VCaP (cell line): ENCODE measurements at regions not wholly inside any gene's neighbourhood (a gene's known extent, or its start where the extent isn't known, plus 50 kb on each side); places are given as distances from the start of the nearest gene placed in this dataset.

Experiments used
- H3K27ac ChIP-seq: fragments of 450-650 bp; 2 replicates; pipeline ENCODE4 v1.5.1; 2017
- CTCF ChIP-seq: fragments of 450-650 bp; conservative IDR thresholded peaks from 2 replicates; pipeline ENCODE4 v1.5.1; 2017; ENCODE audit warnings: mild to moderate bottlenecking, moderate library complexity

- no peak for TF ChIP-seq CTCF
Observed at GRCh38 chr2:223218587-223219178, 166.7 kb downstream of the KCNE4 start.

GRCh38 chr2:223219872-223220657 is 168.1 kb downstream of the KCNE4 start:
- TF ChIP-seq CTCF = no peak
- peak overlapping the region; percentile 88 for H3K27ac ChIP-seq

More at GRCh38 chr2:223218587-223219178, 166.7 kb downstream of the KCNE4 start:
- H3K27ac ChIP-seq = peak overlapping the region; percentile 88

GRCh38 chr2:223220658-223220925 is 168.6 kb downstream of the KCNE4 start:
- TF ChIP-seq CTCF = no peak
- peak overlapping the region; percentile 88 for H3K27ac ChIP-seq

- H3K27ac ChIP-seq = peak overlapping the region; percentile 88
- TF ChIP-seq CTCF = no peak
Observed at GRCh38 chr2:223221139-223221835, 169.3 kb downstream of the KCNE4 start.

GRCh38 chr2:223222397-223222796 is 170.4 kb downstream of the KCNE4 start:
- no peak for TF ChIP-seq CTCF
- H3K27ac ChIP-seq = peak overlapping the region; percentile 88

GRCh38 chr2:223223156-223223555 is 171.2 kb downstream of the KCNE4 start:
- TF ChIP-seq CTCF = no peak
- peak overlapping the region; percentile 88 for H3K27ac ChIP-seq

- H3K27ac ChIP-seq = no peak overlapping the region
- TF ChIP-seq CTCF = no peak
Observed at GRCh38 chr2:223225266-223225665, 173.3 kb downstream of the KCNE4 start.
